ENCODE measurements at regions not wholly inside any gene's neighbourhood (a gene's known extent, or its start where the extent isn't known, plus 50 kb on each side); places are given as distances from the start of the nearest gene placed in this dataset.

DNA sequence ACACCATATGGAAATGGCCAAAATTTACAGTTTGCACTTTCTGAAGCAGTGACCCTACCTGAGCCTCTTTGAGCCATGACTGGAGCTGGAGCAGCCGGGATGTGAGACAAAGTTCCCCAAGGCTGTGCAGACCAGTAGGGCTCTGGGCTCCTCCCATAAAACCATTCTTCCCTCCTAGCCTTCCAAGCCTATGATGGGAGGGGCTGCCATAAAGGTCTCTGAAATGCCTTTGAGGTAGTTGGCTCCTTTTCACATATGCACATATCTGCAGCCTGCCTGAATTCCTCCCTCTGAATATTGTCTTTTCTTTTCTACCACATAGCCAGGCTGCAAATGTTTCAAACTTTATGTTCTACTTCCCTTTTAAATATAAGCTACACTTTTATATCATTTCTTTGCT, 516.6 kb upstream of the POM121L12 start:
- no peak for TF ChIP-seq SPI1 (IDR thresholded peaks at IDR 0.05; ENCODE audit: low read depth, low read length)
- TF ChIP-seq TAF1 (IDR thresholded peaks at IDR 0.05; ENCODE audit: low read depth, low read length): no peak
